Peyer's patch (tissue), 4 donors: ENCODE measurements at regions not wholly inside any gene's neighbourhood (a gene's known extent, or its start where the extent isn't known, plus 50 kb on each side); places are given as distances from the start of the nearest gene placed in this dataset.

Source experiments
- DNase-seq, 3 donors: peaks; one replicate each; pipeline ENCODE4 v3.0.0-alpha.2; 2017 to 2019
- H3K27ac ChIP-seq, 4 donors: fragments of 200-600 bp; sonication (generic); one replicate each; pipeline ENCODE4 v1.5.1; 2016 to 2019
- H3K27me3 ChIP-seq, 2 donors: fragments of 200-600 bp; sonication (generic); one replicate each; pipeline ENCODE4 v1.5.1; 2019
- H3K36me3 ChIP-seq, 3 donors: fragments of 200-600 bp; sonication (generic); one replicate each; pipeline ENCODE4 v1.5.1; 2016 to 2019
- H3K4me1 ChIP-seq, 4 donors: fragments of 200-600 bp; sonication (generic); one replicate each; pipeline ENCODE4 v1.5.1; 2016 to 2019
- H3K4me3 ChIP-seq, 4 donors: fragments of 200-600 bp; sonication (generic); 1 replicate in 3 of 4; 2 replicates in 1 of 4; pipeline ENCODE4 v1.5.1; 2016 to 2019; ENCODE audit warnings: mild to moderate bottlenecking in 1 of 4
- H3K9me3 ChIP-seq, 4 donors: fragments of 200-600 bp; sonication (generic); one replicate each; pipeline ENCODE4 v1.5.1; 2016 to 2019; ENCODE audit warnings: mild to moderate bottlenecking in 1 of 4
- CTCF ChIP-seq, 6 experiments: fragments of 450-650 bp in 4 of 6; fragments of 200-600 bp in 2 of 6; sonication (generic) in 1 of 6; IDR thresholded peaks; one replicate each; pipeline ENCODE4 v1.5.1; 2017 to 2019; ENCODE audit warnings: antibody characterized with exemption in 6 of 6, mild to moderate bottlenecking in 3 of 6, moderate library complexity in 1 of 6
- POLR2A ChIP-seq, 2 donors: fragments of 450-650 bp; IDR thresholded peaks; one replicate each; pipeline ENCODE4 v1.5.1; 2017; ENCODE audit warnings: antibody characterized with exemption in 2 of 2, mild to moderate bottlenecking in 2 of 2, moderate library complexity in 2 of 2

DNA sequence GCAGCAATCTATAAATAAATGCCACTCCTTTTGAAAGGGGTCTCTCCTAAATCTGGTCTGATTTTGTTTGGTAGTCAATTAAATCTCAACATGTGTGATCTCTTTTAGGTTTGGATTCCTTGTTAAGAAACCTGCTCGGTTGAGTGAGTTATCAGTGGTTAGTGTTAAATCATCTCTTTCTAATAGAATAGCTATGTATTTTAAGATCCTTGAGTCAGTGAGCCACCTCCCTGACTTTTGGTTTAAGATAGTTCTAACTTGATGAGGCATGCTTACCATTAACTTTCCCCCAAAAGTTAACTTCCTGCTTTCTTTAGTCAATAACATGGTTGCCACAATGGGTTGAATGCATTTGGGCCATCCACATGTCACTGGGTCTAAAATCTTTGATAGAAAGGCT lies 93.1 kb upstream of the OLFM3 start:
- Histone ChIP-seq H3K4me1 (no peaks in the 10 kb centered on the region), H3K36me3 (no peaks in the 10 kb centered on the region), H3K27ac (no peak overlapping the region), H3K4me3 (no peak overlapping the region), H3K9me3 (no peaks in the 10 kb centered on the region), H3K27me3 (no peaks in the 10 kb centered on the region)
- no peak for DNase-seq
- TF ChIP-seq CTCF (IDR thresholded peaks at IDR 0.05) (no peak), POLR2A (IDR thresholded peaks at IDR 0.05) (no peak)

DNA sequence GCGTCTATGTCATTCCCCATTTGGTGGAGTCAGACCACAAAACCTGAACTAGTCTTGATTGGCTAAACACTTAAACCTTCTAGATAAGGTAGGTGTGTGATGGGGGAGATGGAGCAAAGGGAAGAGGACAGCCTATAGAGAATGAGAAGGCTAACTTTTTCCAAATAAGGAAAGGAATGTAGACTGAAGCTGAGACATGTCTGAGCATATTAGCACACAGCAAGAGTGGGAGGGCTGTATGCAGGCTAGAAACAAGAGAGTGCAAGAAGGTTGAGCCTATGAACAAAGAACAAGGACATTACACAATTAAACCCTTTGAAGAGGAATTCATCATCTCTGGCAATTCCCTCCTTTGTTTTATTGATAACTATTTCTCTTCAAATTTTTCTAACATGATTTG lies 89.2 kb upstream of the OLFM3 start:
- Histone ChIP-seq H3K4me1 (no peaks in the 10 kb centered on the region), H3K9me3 (no peaks in the 10 kb centered on the region), H3K27me3 (no peaks in the 10 kb centered on the region), H3K4me3 (no peak overlapping the region), H3K36me3 (no peaks in the 10 kb centered on the region), H3K27ac (no peak overlapping the region)
- no peak for TF ChIP-seq POLR2A (IDR thresholded peaks at IDR 0.05)
- no peak for TF ChIP-seq CTCF (IDR thresholded peaks at IDR 0.05)
- DNase-seq = no peak

DNA sequence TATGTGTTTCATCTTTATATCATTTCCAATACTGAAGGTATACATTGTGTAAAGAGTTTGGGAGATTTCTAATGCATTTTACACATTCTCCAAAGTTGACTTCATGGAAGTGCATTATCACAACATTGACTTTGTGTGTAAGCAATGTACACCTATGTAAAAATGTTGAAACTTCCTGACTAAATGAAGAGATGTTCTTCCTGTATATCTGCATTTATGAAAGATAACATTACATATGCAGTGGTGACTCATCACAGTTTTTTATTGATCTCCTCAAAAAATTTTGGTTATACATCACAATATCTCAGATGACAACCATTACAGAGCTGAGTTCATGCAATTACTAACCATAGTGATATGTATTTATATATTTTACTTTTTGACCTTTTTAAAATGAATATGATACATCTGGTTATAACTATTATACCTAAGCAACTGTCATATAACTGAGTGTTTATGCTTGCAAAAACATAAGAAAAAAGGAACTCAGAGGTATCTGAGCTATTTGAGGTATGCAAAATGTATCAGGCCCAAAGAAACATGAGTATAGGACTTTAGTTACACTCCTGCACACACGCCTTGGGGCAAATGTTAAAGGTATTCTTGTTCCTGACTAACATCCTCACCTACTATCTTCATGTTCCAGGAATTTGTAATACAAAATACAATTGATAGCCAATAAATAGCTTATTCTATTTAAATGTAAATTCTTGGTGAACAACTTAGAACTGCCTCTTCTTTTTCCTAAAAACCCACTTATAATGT lies 88.2 kb upstream of the OLFM3 start:
- no peak for DNase-seq
- H3K36me3 ChIP-seq = no peaks in the 10 kb centered on the region
- H3K4me3 ChIP-seq = no peak overlapping the region
- H3K4me1 ChIP-seq = no peaks in the 10 kb centered on the region
- H3K27ac ChIP-seq = no peak overlapping the region
- no peak for TF ChIP-seq CTCF (IDR thresholded peaks at IDR 0.05)
- no peaks in the 10 kb centered on the region for H3K9me3 ChIP-seq
- H3K27me3 ChIP-seq = no peaks in the 10 kb centered on the region

DNA sequence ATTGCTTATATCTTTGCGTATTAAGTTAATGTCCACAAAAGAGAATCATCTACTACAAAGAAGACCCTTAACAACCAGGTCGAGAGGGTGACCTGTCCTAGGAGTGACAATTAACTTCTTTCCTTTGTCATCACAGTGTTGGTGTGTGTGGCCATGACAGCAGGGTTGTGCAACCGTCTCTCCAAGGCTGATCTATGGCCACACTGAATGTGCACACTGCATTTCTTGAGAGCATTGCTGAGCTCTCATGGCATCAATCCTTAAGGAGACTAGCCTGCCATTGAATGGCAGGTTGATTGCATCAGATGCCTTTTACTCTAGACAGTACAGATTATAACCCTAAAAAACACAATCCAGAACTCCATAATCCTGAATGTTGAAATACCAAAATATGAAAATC lies 86.5 kb upstream of the OLFM3 start:
- H3K27ac ChIP-seq = no peak overlapping the region
- no peaks in the 10 kb centered on the region for H3K9me3 ChIP-seq
- DNase-seq = no peak
- H3K27me3 ChIP-seq = no peaks in the 10 kb centered on the region
- TF ChIP-seq POLR2A (IDR thresholded peaks at IDR 0.05) (no peak), CTCF (IDR thresholded peaks at IDR 0.05) (no peak)
- H3K4me1 ChIP-seq = no peaks in the 10 kb centered on the region
- no peak overlapping the region for H3K4me3 ChIP-seq
- no peaks in the 10 kb centered on the region for H3K36me3 ChIP-seq

- Histone ChIP-seq H3K4me3 (no peak overlapping the region), H3K27ac (no peak overlapping the region), H3K36me3 (no peaks in the 10 kb centered on the region), H3K4me1 (no peaks in the 10 kb centered on the region), H3K27me3 (no peaks in the 10 kb centered on the region), H3K9me3 (no peaks in the 10 kb centered on the region)
- no peak for DNase-seq
- no peak for TF ChIP-seq CTCF (IDR thresholded peaks at IDR 0.05)
- no peak for TF ChIP-seq POLR2A (IDR thresholded peaks at IDR 0.05)
Measured at GRCh38 chr1:102074874-102075273, 78.1 kb upstream of the OLFM3 start.

DNA sequence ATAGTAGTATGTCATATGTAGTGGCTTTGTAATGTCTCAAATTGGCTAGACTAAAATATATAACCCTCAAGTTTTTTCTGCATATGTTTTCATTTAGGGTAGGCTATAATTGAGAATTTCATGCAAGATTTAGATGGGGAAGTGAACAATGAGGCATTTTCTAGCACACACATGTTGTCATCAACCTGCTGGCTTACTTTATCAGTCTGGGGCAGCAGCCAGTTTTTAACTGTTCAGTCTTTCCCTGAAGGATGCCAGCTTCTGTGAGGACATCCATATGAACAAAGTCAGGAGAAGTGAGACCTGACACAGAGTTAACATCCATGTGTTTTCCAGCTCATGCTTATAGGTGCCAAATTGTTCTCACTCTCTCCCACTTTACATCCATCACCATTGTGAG lies 74.7 kb upstream of the OLFM3 start:
- Histone ChIP-seq H3K9me3 (no peaks in the 10 kb centered on the region), H3K27ac (no peak overlapping the region), H3K27me3 (no peaks in the 10 kb centered on the region), H3K4me1 (no peaks in the 10 kb centered on the region), H3K36me3 (no peaks in the 10 kb centered on the region), H3K4me3 (no peak overlapping the region)
- no peak for DNase-seq
- no peak for TF ChIP-seq POLR2A (IDR thresholded peaks at IDR 0.05)
- no peak for TF ChIP-seq CTCF (IDR thresholded peaks at IDR 0.05)
